Neural progenitor cell (in vitro differentiated cells): ENCODE measurements at regions not wholly inside any gene's neighbourhood (a gene's known extent, or its start where the extent isn't known, plus 50 kb on each side); places are given as distances from the start of the nearest gene placed in this dataset.
"Not testable (repeated sequence)": the region's sequence is repeated elsewhere in the genome, so short reads cannot be mapped to it uniquely, and the experiment has no call there.

Experiments
- DNase-seq: peaks from one replicate; pipeline ENCODE4 v3.0.0-alpha.2; 2016; ENCODE audit warnings: low spot score
- H2AFZ ChIP-seq: fragments of 200-600 bp; sonication (generic); replicated peaks from 2 replicates; pipeline ENCODE4 v1.6.1; 2016; ENCODE audit warnings: antibody characterized with exemption
- H3F3A ChIP-seq: fragments of 200-600 bp; sonication (generic); 2 replicates; pipeline ENCODE4 v1.6.1; 2016; ENCODE audit warnings: antibody characterized with exemption, low read depth
- H3K27ac ChIP-seq: fragments of 200-600 bp; sonication (generic); 2 replicates; pipeline ENCODE4 v1.5.1; 2016; ENCODE audit warnings: mild to moderate bottlenecking
- H3K27me3 ChIP-seq: fragments of 200-600 bp; sonication (generic); 2 replicates; pipeline ENCODE4 v1.6.1; 2016; ENCODE audit warnings: mild to moderate bottlenecking, moderate library complexity
- H3K36me3 ChIP-seq: fragments of 200-600 bp; sonication (generic); 2 replicates; pipeline ENCODE4 v1.5.1; 2016
- H3K4me1 ChIP-seq: fragments of 200-600 bp; sonication (generic); 2 replicates; pipeline ENCODE4 v1.6.1; 2016; ENCODE audit warnings: mixed run types
- H3K4me2 ChIP-seq: fragments of 200-600 bp; sonication (generic); 2 replicates; pipeline ENCODE4 v1.6.1; 2016
- H3K4me3 ChIP-seq: fragments of 200-600 bp; sonication (generic); 2 replicates; pipeline ENCODE4 v1.5.1; 2016
- H3K79me2 ChIP-seq: fragments of 200-600 bp; sonication (generic); 2 replicates; pipeline ENCODE4 v1.6.1; 2016; ENCODE audit warnings: low read depth
- H3K9ac ChIP-seq: fragments of 200-600 bp; sonication (generic); 2 replicates; pipeline ENCODE4 v1.6.1; 2016
- H3K9me3 ChIP-seq: fragments of 200-600 bp; sonication (generic); 2 replicates; pipeline ENCODE4 v1.5.1; 2016; ENCODE audit warnings: low read depth
- H4K20me1 ChIP-seq: fragments of 200-600 bp; sonication (generic); 2 replicates; pipeline ENCODE4 v1.6.1; 2016; ENCODE audit warnings: low read depth
- H3K27ac Mint-ChIP-seq: 3 replicates; pipeline ENCODE4 v1.8.0; 2021; ENCODE audit warnings: mixed read lengths
- H3K27me3 Mint-ChIP-seq: 2 replicates; pipeline ENCODE4 v1.8.0; 2022; ENCODE audit warnings: low read depth, mild to moderate bottlenecking, inconsistent platforms, moderate library complexity, mixed read lengths; ENCODE audit not compliant: insufficient read depth
- H3K36me3 Mint-ChIP-seq: 3 replicates; pipeline ENCODE4 v1.8.0; 2021; ENCODE audit warnings: mixed read lengths
- H3K4me1 Mint-ChIP-seq: 3 replicates; pipeline ENCODE4 v1.8.0; 2021; ENCODE audit warnings: mixed read lengths
- H3K4me3 Mint-ChIP-seq: 3 replicates; pipeline ENCODE4 v1.8.0; 2021; ENCODE audit warnings: mild to moderate bottlenecking, moderate library complexity, mixed read lengths
- H3K9me3 Mint-ChIP-seq: 3 replicates; pipeline ENCODE4 v1.8.0; 2020; ENCODE audit warnings: mixed read lengths
- CTCF ChIP-seq: fragments of 200-600 bp; sonication (generic); IDR thresholded peaks from 2 replicates; pipeline ENCODE4 v1.5.1; 2017; ENCODE audit warnings: antibody characterized with exemption, mild to moderate bottlenecking
- EZH2 ChIP-seq: fragments of 200-600 bp; sonication (generic); IDR thresholded peaks from 2 replicates; pipeline ENCODE4 v1.6.1; 2017; ENCODE audit warnings: antibody characterized with exemption, mild to moderate bottlenecking, moderate library complexity
- EZH2phosphoT487 ChIP-seq: fragments of 200-600 bp; sonication (generic); IDR thresholded peaks from 2 replicates; pipeline ENCODE4 v1.6.1; 2017; ENCODE audit warnings: antibody characterized with exemption

DNA sequence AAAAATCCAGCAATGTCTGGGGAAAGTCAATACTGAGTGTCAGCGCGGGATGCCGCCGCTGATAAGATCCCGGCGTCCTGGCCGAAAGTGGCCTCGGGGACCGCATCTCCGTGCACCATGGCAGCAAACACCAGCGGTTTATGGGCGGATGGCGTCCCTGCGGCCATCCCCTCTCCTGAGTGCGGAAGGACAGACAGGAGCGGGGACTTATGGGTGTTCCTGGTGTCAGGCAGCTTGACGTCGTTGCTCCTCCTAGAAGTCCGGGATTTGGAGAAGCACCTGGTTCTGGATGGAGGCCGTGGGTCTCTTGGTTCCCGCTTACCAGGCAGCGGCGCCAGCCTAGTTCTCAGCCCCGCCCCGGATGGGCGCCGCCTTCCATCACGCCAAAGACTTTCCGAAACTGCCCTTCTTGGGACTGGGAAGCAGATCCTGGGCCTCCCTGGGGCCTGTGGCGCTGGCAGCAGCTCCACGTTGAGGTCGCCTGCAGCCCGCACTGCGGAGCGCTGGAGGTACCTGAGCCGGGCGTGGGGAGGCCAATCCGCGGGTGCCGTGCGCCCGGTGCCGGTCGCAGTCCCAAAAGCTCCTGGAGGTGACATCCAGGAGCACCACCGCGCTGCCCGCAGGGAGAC lies 119.1 kb downstream of the CCDC74A start:
- no peak for DNase-seq
- H3F3A ChIP-seq: no peaks in the 10 kb centered on the region
- Mint-ChIP-seq H3K27me3 (peaks cover 8% of the 10 kb centered on the region), H3K27ac (no peak overlapping the region), H3K4me1 (peaks cover under 1% of the 10 kb centered on the region), H3K36me3 (no peaks in the 10 kb centered on the region), H3K9me3 (no peaks in the 10 kb centered on the region), H3K4me3 (no peak overlapping the region)
- no peaks in the 10 kb centered on the region for H3K4me1 ChIP-seq
- H4K20me1 ChIP-seq: no peaks in the 10 kb centered on the region
- no peaks in the 10 kb centered on the region for H3K9me3 ChIP-seq
- H3K27ac ChIP-seq: no peak overlapping the region
- no peak overlapping the region for H2AFZ ChIP-seq
- no peak overlapping the region for H3K9ac ChIP-seq
- H3K79me2 ChIP-seq: no peaks in the 10 kb centered on the region
- no peaks in the 10 kb centered on the region for H3K36me3 ChIP-seq
- peaks cover 5% of the 10 kb centered on the region for H3K27me3 ChIP-seq
- H3K4me3 ChIP-seq: no peak overlapping the region
- no peak for TF ChIP-seq CTCF
- no peak for TF ChIP-seq EZH2phosphoT487
- no peak for TF ChIP-seq EZH2
- no peak overlapping the region for H3K4me2 ChIP-seq

DNA sequence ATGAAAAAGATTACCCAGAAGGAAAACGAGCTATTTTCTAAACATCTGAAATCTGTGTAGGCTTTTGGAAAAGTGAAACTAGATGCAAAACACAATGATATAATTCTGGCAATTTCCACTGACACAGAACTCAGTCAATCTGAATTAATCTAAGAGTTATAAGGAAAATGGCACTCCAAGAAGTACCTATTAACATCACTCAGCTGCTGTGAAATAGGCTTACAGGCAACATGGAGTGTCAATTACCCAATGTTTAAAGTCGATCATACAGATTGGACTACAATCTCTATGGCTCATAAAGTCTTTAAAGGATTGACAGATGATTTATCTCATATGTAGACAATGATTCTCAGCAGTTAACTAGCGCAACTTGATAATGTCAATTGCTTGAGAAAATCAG lies 120.9 kb downstream of the CCDC74A start:
- H3K27me3 Mint-ChIP-seq: not testable (repeated sequence)

DNA sequence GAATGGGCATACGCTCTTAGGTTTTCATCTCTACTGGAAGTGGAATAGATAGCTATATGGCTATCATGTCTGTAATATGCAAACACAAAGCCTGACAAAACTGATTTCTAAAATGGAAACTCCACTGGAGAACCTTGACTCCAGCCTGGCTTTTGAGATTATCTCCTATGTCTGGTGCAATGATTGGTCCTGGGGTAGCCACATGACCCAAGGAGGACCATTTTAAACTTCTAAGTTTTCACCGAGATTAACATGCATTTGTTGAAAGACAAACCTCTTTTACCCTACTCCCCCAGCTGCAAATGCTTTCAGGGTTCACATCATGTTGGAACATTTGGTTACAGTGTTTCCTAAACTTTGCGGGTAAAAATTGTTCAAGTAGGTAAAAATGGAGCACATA lies 124.6 kb downstream of the CCDC74A start:
- H2AFZ ChIP-seq: peak overlapping the region; percentile 63
- H4K20me1 ChIP-seq, H3K9me3 Mint-ChIP-seq, H3K4me1 Mint-ChIP-seq, H3K4me3 ChIP-seq, H3K4me3 Mint-ChIP-seq, H3K4me2 ChIP-seq, H3K27ac ChIP-seq, H3F3A ChIP-seq, H3K9ac ChIP-seq, DNase-seq, H3K9me3 ChIP-seq, H3K79me2 ChIP-seq, H3K36me3 Mint-ChIP-seq, H3K27me3 Mint-ChIP-seq, H3K36me3 ChIP-seq, H3K27ac Mint-ChIP-seq, H3K4me1 ChIP-seq: not testable (repeated sequence)
- peaks cover 12% of the 10 kb centered on the region for H3K27me3 ChIP-seq

More for the DNA sequence above, 120.9 kb downstream of the CCDC74A start:
- not testable (repeated sequence) for H3K27ac Mint-ChIP-seq, H3K4me1 Mint-ChIP-seq, H2AFZ ChIP-seq, H3K27ac ChIP-seq, H4K20me1 ChIP-seq, H3K36me3 ChIP-seq, H3K4me1 ChIP-seq, H3K4me2 ChIP-seq, H3K9ac ChIP-seq, H3K27me3 ChIP-seq, H3K9me3 ChIP-seq, H3K9me3 Mint-ChIP-seq, H3F3A ChIP-seq, H3K36me3 Mint-ChIP-seq, H3K4me3 ChIP-seq, H3K79me2 ChIP-seq, H3K4me3 Mint-ChIP-seq, DNase-seq

DNA sequence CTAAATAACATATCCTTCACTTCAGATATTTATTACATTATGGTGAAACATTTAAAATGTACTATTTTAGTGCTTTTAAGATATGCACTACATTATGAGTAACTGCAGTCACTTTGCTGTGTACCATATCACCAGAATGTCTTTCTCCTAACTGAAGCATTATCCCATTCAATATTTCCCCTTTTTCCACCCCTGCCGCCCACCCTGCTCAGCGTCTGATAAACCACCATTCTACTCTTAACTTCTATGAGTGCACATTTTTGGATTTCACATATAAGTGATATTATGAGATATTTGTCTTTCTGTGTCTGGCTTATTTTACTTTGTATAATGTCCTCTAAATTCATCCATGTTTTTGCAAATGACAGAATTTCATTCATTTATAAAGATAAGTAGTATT lies 126.4 kb downstream of the CCDC74A start:
- H3K4me3 Mint-ChIP-seq, H3K79me2 ChIP-seq, H4K20me1 ChIP-seq, H3K4me2 ChIP-seq, H3K27ac ChIP-seq, H3K36me3 Mint-ChIP-seq, H3F3A ChIP-seq, H2AFZ ChIP-seq, H3K9me3 ChIP-seq, H3K4me3 ChIP-seq, DNase-seq, H3K27me3 ChIP-seq, H3K27me3 Mint-ChIP-seq, H3K4me1 Mint-ChIP-seq, H3K27ac Mint-ChIP-seq, H3K36me3 ChIP-seq, H3K9ac ChIP-seq, H3K9me3 Mint-ChIP-seq, H3K4me1 ChIP-seq: not testable (repeated sequence)
